PC-9 (cell line): ENCODE measurements at regions not wholly inside any gene's neighbourhood (a gene's known extent, or its start where the extent isn't known, plus 50 kb on each side); places are given as distances from the start of the nearest gene placed in this dataset.

Source experiments
- BruUV-seq: library from RNA; stranded (reverse); fragments of 400-500 nt; replicated peaks from 2 replicates; lab custom pipeline; 2021; lab: Mats Ljungman, UMichigan
- CTCF ChIA-PET: fragments of 300-600 bp; sonication (Branson Sonifier 250); formaldehyde crosslinking; loops from one replicate; lab custom pipeline; 2022; ENCODE audit warnings: antibody characterized with exemption; lab: Charles Lee
- POLR2A ChIA-PET: fragments of 300-600 bp; sonication (Branson Sonifier 250); formaldehyde crosslinking; loops from one replicate; lab custom pipeline; 2022; ENCODE audit warnings: antibody characterized with exemption; ENCODE audit not compliant: unreplicated experiment; lab: Charles Lee
- DNase-seq, 2 experiments: peaks; one replicate each; pipeline versions ENCODE4 v3.0.0 to v3.0.0-alpha.2; 2015 to 2022; ENCODE audit warnings: mixed read lengths in 1 of 2
- H2AFZ ChIP-seq: fragments of 200-600 bp; sonication (generic); 2 replicates; pipeline ENCODE4 v1.8.1; 2017; ENCODE audit warnings: antibody characterized with exemption
- H3F3A ChIP-seq: fragments of 200-600 bp; sonication (generic); 2 replicates; pipeline ENCODE4 v1.8.1; 2017; ENCODE audit warnings: antibody characterized with exemption, mild to moderate bottlenecking, low read depth; ENCODE audit not compliant: insufficient read depth
- H3K27ac ChIP-seq: fragments of 200-600 bp; sonication (generic); 2 replicates; pipeline ENCODE4 v1.6.1; 2016; ENCODE audit warnings: mixed run types
- H3K27me3 ChIP-seq: fragments of 200-600 bp; sonication (generic); 2 replicates; pipeline ENCODE4 v1.6.1; 2016; ENCODE audit warnings: low read depth, mixed run types; ENCODE audit not compliant: insufficient read depth
- H3K36me3 ChIP-seq: fragments of 200-600 bp; sonication (generic); 2 replicates; pipeline ENCODE4 v1.6.1; 2016; ENCODE audit warnings: low read depth, mixed run types
- H3K4me1 ChIP-seq: fragments of 200-600 bp; sonication (generic); replicated peaks from 2 replicates; pipeline ENCODE4 v1.6.1; 2016; ENCODE audit warnings: mixed run types; ENCODE audit not compliant: insufficient read depth
- H3K4me2 ChIP-seq: fragments of 200-600 bp; sonication (generic); 2 replicates; pipeline ENCODE4 v1.6.1; 2017; ENCODE audit warnings: mixed run types
- H3K4me3 ChIP-seq: fragments of 200-600 bp; sonication (generic); 2 replicates; pipeline ENCODE4 v1.6.1; 2016; ENCODE audit warnings: mixed run types
- H3K79me2 ChIP-seq: fragments of 200-600 bp; sonication (generic); 2 replicates; pipeline ENCODE4 v1.6.1; 2017; ENCODE audit warnings: low read depth, mixed run types
- H3K9me2 ChIP-seq: fragments of 200-600 bp; sonication (generic); 2 replicates; pipeline ENCODE4 v1.8.1; 2017; ENCODE audit warnings: mild to moderate bottlenecking; ENCODE audit not compliant: insufficient read depth
- H3K9me3 ChIP-seq: fragments of 200-600 bp; sonication (generic); 2 replicates; pipeline ENCODE4 v1.8.1; 2016; ENCODE audit warnings: low read depth; ENCODE audit not compliant: insufficient read depth
- H4K20me1 ChIP-seq: fragments of 200-600 bp; sonication (generic); 2 replicates; pipeline ENCODE4 v1.8.1; 2017; ENCODE audit not compliant: insufficient read depth
- EZH2 ChIP-seq: fragments of 200-600 bp; sonication (generic); IDR thresholded peaks from 2 replicates; pipeline ENCODE4 v1.8.0; 2017; ENCODE audit warnings: antibody characterized with exemption, low read depth
- intact Hi-C: fragments of 100-400 bp; cut with micrococcal nuclease; formaldehyde crosslinking; loops from one replicate; pipeline ENCODE4 v1.10.0; 2022; ENCODE audit not compliant: unreplicated experiment
- TF ChIP-seq, protein P1 (sequence below): fragments of 200-600 bp; sonication (generic); conservative IDR thresholded peaks from 2 replicates; pipeline ENCODE4 v1.6.1; 2017; ENCODE audit warnings: mixed run types, antibody characterized with exemption, mild to moderate bottlenecking, moderate library complexity

DNA sequence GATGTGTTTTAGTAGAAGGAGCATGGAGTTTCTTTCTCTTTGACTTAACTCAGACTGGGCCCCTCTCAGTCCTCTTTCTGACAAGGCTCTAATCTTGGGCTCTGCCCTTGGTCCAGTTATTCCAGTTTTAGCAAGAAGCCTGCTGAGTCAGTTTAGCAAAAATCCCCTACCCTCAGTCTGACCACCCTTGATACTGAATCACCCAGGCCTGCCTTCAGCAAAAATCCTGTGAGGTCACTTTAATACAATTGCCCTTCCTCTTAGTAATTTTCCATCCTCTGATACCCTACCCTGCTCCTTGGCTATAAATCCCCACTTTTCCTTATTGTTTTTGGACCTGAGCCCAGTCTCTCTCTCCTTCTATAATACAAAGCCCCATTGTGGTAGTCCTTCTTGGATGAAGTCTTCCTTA is 326.7 kb upstream of the NOX3 start:
- Histone ChIP-seq H3F3A (peaks cover 37% of the 10 kb centered on the region), H3K9me2 (no peaks in the 10 kb centered on the region; the same call in 1 of the 2 replicates), H2AFZ (peak overlapping the region; percentile 49), H3K4me3 (peak overlapping the region; percentile 37; the same call in 1 of the 2 replicates), H3K79me2 (no peaks in the 10 kb centered on the region), H3K27me3 (no peaks in the 10 kb centered on the region), H3K4me1 (peaks cover 48% of the 10 kb centered on the region), H3K4me2 (peak overlapping the region; percentile 74), H3K9me3 (peaks cover 30% of the 10 kb centered on the region), H4K20me1 (no peaks in the 10 kb centered on the region), H3K27ac (peak overlapping the region; percentile 95), H3K36me3 (0 out of 2 replicates have a peak, but pooled peaks cover 8% of the 10 kb centered on the region)
- BruUV-seq = no TSS peak
- ChIA-PET CTCF (no interaction called here), POLR2A (no interaction called here)
- TF ChIP-seq, protein P1, sequence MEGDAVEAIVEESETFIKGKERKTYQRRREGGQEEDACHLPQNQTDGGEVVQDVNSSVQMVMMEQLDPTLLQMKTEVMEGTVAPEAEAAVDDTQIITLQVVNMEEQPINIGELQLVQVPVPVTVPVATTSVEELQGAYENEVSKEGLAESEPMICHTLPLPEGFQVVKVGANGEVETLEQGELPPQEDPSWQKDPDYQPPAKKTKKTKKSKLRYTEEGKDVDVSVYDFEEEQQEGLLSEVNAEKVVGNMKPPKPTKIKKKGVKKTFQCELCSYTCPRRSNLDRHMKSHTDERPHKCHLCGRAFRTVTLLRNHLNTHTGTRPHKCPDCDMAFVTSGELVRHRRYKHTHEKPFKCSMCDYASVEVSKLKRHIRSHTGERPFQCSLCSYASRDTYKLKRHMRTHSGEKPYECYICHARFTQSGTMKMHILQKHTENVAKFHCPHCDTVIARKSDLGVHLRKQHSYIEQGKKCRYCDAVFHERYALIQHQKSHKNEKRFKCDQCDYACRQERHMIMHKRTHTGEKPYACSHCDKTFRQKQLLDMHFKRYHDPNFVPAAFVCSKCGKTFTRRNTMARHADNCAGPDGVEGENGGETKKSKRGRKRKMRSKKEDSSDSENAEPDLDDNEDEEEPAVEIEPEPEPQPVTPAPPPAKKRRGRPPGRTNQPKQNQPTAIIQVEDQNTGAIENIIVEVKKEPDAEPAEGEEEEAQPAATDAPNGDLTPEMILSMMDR = no peak
- no peak for TF ChIP-seq EZH2
- intact Hi-C loops = loop anchor here (5.0 kb wide), 2 partner anchors 140 to 1240 kb away; no protein-coding TSS in a partner anchor
- peak; percentile 64 to 97 for DNase-seq

DNA sequence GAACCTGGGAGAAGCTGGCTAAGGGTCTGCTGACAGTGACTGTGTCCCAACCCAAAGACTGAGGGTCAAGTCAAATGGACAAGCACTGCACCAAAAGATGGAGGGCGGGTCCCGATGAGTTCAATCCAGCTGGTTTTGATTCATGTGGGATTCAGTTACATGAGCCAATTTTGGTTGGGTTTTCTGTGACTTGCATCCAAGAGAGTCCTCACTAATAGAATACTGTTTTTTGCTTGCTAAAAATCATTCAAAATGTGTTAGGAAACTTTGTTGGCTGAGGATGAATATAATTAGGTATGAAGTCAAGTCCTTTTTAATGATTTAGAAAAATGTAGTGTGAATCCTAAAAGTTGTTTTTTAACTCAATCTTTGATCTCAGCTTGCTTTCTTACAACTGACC is 323.8 kb upstream of the NOX3 start:
- TF ChIP-seq, protein P1 = no peak
- no peak for TF ChIP-seq EZH2
- H3K4me2 ChIP-seq = no peak overlapping the region
- ChIA-PET POLR2A (no interaction called here), CTCF (no interaction called here)
- peaks cover 37% of the 10 kb centered on the region for H3K4me1 ChIP-seq
- no peaks in the 10 kb centered on the region for H3K79me2 ChIP-seq
- intact Hi-C loops = no loop called here
- H3K27ac ChIP-seq = no peak overlapping the region
- H2AFZ ChIP-seq = no peak overlapping the region
- no peaks in the 10 kb centered on the region for H3K27me3 ChIP-seq
- no peaks in the 10 kb centered on the region; the same call in 1 of the 2 replicates for H3K9me2 ChIP-seq
- H3K9me3 ChIP-seq = peaks cover 16% of the 10 kb centered on the region
- DNase-seq = no peak
- no peaks in the 10 kb centered on the region for H4K20me1 ChIP-seq
- no TSS peak for BruUV-seq
- peaks cover 37% of the 10 kb centered on the region for H3F3A ChIP-seq
- no peak overlapping the region for H3K4me3 ChIP-seq
- no peaks in the 10 kb centered on the region for H3K36me3 ChIP-seq

DNA sequence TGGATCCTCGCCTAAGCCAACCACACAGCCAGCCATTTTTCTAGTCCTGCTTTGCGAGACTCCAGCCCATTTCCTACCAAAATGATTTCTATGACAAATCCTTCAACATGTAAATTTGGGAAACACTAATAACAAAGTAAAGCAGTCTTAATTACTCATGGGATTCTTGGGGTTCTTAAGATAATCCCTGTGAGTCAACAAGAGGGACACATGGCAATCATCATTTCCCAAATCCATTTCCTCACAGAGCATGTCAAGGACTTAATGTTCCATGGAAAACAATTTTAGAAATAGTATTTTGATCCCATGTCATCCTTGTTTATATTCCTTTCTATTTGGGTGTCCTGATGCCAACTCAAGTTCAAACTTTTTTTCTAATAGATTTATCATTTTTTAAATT is 322.7 kb upstream of the NOX3 start:
- ChIA-PET CTCF (no interaction called here), POLR2A (no interaction called here)
- H3K4me1 ChIP-seq = peaks cover 26% of the 10 kb centered on the region
- no peaks in the 10 kb centered on the region for H3K27me3 ChIP-seq
- no peaks in the 10 kb centered on the region for H4K20me1 ChIP-seq
- H3K79me2 ChIP-seq = no peaks in the 10 kb centered on the region
- H3F3A ChIP-seq = peaks cover 26% of the 10 kb centered on the region
- intact Hi-C loops = no loop called here
- H3K36me3 ChIP-seq = no peaks in the 10 kb centered on the region
- no peaks in the 10 kb centered on the region; the same call in 1 of the 2 replicates for H3K9me2 ChIP-seq
- no peak overlapping the region for H3K27ac ChIP-seq
- no peak overlapping the region for H3K4me2 ChIP-seq
- H3K4me3 ChIP-seq = no peak overlapping the region
- BruUV-seq = no TSS peak
- H2AFZ ChIP-seq = no peak overlapping the region
- no peak for TF ChIP-seq EZH2
- TF ChIP-seq, protein P1 = no peak
- peaks cover 20% of the 10 kb centered on the region for H3K9me3 ChIP-seq
- DNase-seq = no peak
